ENCODE measurements at regions not wholly inside any gene's neighbourhood (a gene's known extent, or its start where the extent isn't known, plus 50 kb on each side); places are given as distances from the start of the nearest gene placed in this dataset.

- TF ChIP-seq CTCF (conservative IDR thresholded peaks at IDR 0.05; ENCODE audit: low read length) (no peak), EZH2phosphoT487 (IDR thresholded peaks at IDR 0.05; ENCODE audit: borderline replicate concordance) (no peak)
Measured at GRCh38 chr20:52722926-52723688, 249.1 kb upstream of the TSHZ2 start.
